ENCODE measurements at regions not wholly inside any gene's neighbourhood (a gene's known extent, or its start where the extent isn't known, plus 50 kb on each side); places are given as distances from the start of the nearest gene placed in this dataset. TPM values are rescaled to one million over a fixed set of nuclear protein-coding genes. Genes with fewer than 3 reads are reported as not detected.

DNA sequence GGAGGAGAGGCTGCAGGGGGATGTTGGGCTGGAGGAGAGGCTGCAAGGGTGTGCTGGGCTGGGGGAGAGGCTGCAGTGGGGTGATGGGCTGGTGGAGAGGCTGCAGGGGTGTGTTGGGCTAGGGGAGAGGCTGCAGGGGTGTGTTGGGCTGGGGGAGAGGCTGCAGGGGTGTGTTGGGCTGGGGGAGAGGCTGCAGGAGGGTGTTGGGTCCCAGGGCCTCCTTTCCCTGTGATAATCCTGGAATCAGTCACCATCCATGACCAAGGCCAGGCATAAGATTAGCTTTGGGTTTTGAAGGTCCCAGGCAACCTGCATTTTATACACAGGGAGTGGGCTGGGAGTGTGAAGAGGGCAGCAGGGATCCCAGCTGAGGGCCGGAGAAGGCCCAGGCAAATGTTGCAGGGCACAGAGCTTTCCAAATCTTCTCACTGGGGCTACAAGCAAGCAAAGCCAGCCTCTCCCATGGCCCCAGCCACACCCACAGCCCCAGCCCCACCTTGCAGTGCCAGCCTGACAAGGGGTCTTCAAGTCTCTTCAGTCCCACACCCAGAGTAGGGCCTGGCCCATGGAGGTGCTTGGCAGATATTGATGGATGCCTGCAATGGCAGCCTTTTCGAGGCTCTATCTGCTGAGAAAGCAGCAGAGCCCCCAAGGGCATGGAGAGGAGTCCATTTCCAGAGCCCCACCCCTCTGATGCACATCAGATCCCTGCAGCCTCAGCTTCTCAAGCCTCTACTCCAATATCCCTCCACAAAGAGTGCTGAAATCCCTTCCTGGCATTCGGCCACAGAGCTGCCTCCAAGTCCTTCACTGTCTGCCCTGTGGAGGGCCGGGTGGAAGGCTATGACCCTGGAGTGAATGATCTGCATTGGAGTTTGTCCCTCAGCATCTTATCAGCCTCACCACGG, 50.3 kb upstream of the GLI2 start:
- Histone ChIP-seq H3K9me3 (replicated peaks; ENCODE audit: control insufficient read depth, insufficient read depth, low read depth, low read length) (no peaks in the 10 kb centered on the region), H3K27me3 (ENCODE audit: control insufficient read depth in 2 of 2, insufficient read depth in 2 of 2, low read length in 2 of 2) (peaks cover 2 to 16% of the 10 kb centered on the region in 2 experiments; a peak in 4 of 5 replicates), H3K79me2 (ENCODE audit: control insufficient read depth, insufficient read depth, low read length) (no peaks in the 10 kb centered on the region), H3K27ac (ENCODE audit: extremely low read depth, low read depth, low read length) (no peak overlapping the region), H2AFZ (ENCODE audit: low read depth, low read length) (no peak overlapping the region), H3K4me2 (ENCODE audit: insufficient read depth, low read length) (no peak overlapping the region), H3K36me3 (ENCODE audit: control insufficient read depth, insufficient read depth, low read length) (no peaks in the 10 kb centered on the region), H3K4me3 (no peak overlapping the region), H3K9ac (ENCODE audit: insufficient read depth in 1 of 2, low read depth in 2 of 2, low read length in 2 of 2) (no peak overlapping the region), H3K9me1 (ENCODE audit: control insufficient read depth, insufficient read depth, low read length) (no peaks in the 10 kb centered on the region), H4K20me1 (replicated peaks; ENCODE audit: control insufficient read depth, insufficient read depth, low read length) (no peaks in the 10 kb centered on the region; the same call in 1 of the 2 replicates), H3K4me1 (replicated peaks in 1 of 2; ENCODE audit: control insufficient read depth in 2 of 2, insufficient read depth in 2 of 2, low read length in 2 of 2) (no peaks in the 10 kb centered on the region)
- ATAC-seq (no peak), DNase-seq (ENCODE audit: extremely low read depth in 1 of 4, low spot score in 3 of 4) (no peak), FAIRE-seq (no peak)
- intact Hi-C loops (cut with micrococcal nuclease), result no loop called here
- in situ Hi-C loops (cut with MboI), result loop anchor here (25.0 kb wide), 1 partner anchor 652 kb away; no protein-coding TSS in a partner anchor
- TF ChIP-seq TAF15 (IDR thresholded peaks at IDR 0.05; ENCODE audit: low read depth, low read length) (no peak), XRCC5 (IDR thresholded peaks at IDR 0.05; ENCODE audit: low read depth, low read length) (no peak), EHMT2 (IDR thresholded peaks at IDR 0.05) (no peak), E2F3 (CRISPR knock-in tag; IDR thresholded peaks at IDR 0.05) (no peak), ZNF785 (CRISPR knock-in tag; IDR thresholded peaks at IDR 0.05) (no peak)
- 0% methylated on average over 4 of the region's 5 CpGs for whole genome bisulfite sequencing (ENCODE audit: insufficient coverage, low coverage, missing lambda C conversion rate)
- BruUV-seq (replicated peaks), result no TSS peak
- CTCF ChIA-PET (ENCODE audit: low intra/inter-chr PET ratio), result no interaction called here
- POLR2A ChIA-PET, result interaction anchor here (0.5 to 1.3 kb wide), 4 partner anchors 20 to 390 kb away, joined by 3 read pairs; no protein-coding TSS in a partner anchor

Small RNAs in the stretch of these regions (small RNA-seq; reads per million reads assigned to genes)
- not detected for gene RF00019
